Activated CD8-positive, alpha-beta memory T cell treated with anti-CD3 and anti-CD28 coated beads for 36 hours (primary cell): ENCODE measurements at regions not wholly inside any gene's neighbourhood (a gene's known extent, or its start where the extent isn't known, plus 50 kb on each side); places are given as distances from the start of the nearest gene placed in this dataset.

Experiments
- CTCF ChIA-PET: fragments of 350-600 bp; sonication (Branson Sonifier 250); formaldehyde crosslinking; loops from one replicate; lab custom pipeline; 2021; ENCODE audit warnings: antibody characterized with exemption; lab: Charles Lee
- POLR2A ChIA-PET: fragments of 350-600 bp; sonication (Branson Sonifier 250); formaldehyde crosslinking; loops from one replicate; lab custom pipeline; 2021; ENCODE audit warnings: antibody characterized with exemption; lab: Charles Lee

- CTCF ChIA-PET: no interaction called here
- POLR2A ChIA-PET: no interaction called here
These were observed 294.9 kb upstream of the MARCKS start for GRCh38 chr6:113562248-113562647.

- CTCF ChIA-PET: no interaction called here
- POLR2A ChIA-PET: no interaction called here
These were observed 292.6 kb upstream of the MARCKS start for GRCh38 chr6:113564371-113565171.

- ChIA-PET CTCF (no interaction called here), POLR2A (no interaction called here)
These were observed 291.8 kb upstream of the MARCKS start for GRCh38 chr6:113565306-113565705.

GRCh38 chr6:113570161-113570560 is 287.0 kb upstream of the MARCKS start:
- POLR2A ChIA-PET: no interaction called here
- CTCF ChIA-PET: no interaction called here

- POLR2A ChIA-PET: no interaction called here
- CTCF ChIA-PET: no interaction called here
These were observed 286.5 kb upstream of the MARCKS start for GRCh38 chr6:113570641-113571040.

- ChIA-PET POLR2A (no interaction called here), CTCF (no interaction called here)
These were observed 283.0 kb upstream of the MARCKS start for GRCh38 chr6:113574147-113574546.

GRCh38 chr6:113576310-113576709 is 280.8 kb upstream of the MARCKS start:
- ChIA-PET CTCF (no interaction called here), POLR2A (no interaction called here)

GRCh38 chr6:113578691-113579090 is 278.5 kb upstream of the MARCKS start:
- CTCF ChIA-PET: no interaction called here

GRCh38 chr6:113584767-113585166 is 272.4 kb upstream of the MARCKS start:
- CTCF ChIA-PET: no interaction called here
- POLR2A ChIA-PET: no interaction called here

More at GRCh38 chr6:113578691-113579090, 278.5 kb upstream of the MARCKS start:
- POLR2A ChIA-PET: no interaction called here

GRCh38 chr6:113585246-113585645 is 271.9 kb upstream of the MARCKS start:
- ChIA-PET CTCF (no interaction called here), POLR2A (no interaction called here)

GRCh38 chr6:113586413-113587077 is 270.6 kb upstream of the MARCKS start:
- CTCF ChIA-PET: no interaction called here
- POLR2A ChIA-PET: no interaction called here

- ChIA-PET POLR2A (no interaction called here), CTCF (no interaction called here)
These were observed 270.0 kb upstream of the MARCKS start for GRCh38 chr6:113587078-113587699.

- POLR2A ChIA-PET: no interaction called here
- CTCF ChIA-PET: no interaction called here
These were observed 268.5 kb upstream of the MARCKS start for GRCh38 chr6:113588646-113589045.

GRCh38 chr6:113591896-113592827 is 265.0 kb upstream of the MARCKS start:
- POLR2A ChIA-PET: no interaction called here
- CTCF ChIA-PET: no interaction called here

GRCh38 chr6:113594726-113595125 is 262.4 kb upstream of the MARCKS start:
- POLR2A ChIA-PET: no interaction called here
- CTCF ChIA-PET: no interaction called here

- ChIA-PET CTCF (no interaction called here), POLR2A (no interaction called here)
These were observed 261.2 kb upstream of the MARCKS start for GRCh38 chr6:113595911-113596376.

GRCh38 chr6:113596387-113597230 is 260.5 kb upstream of the MARCKS start:
- CTCF ChIA-PET: no interaction called here
- POLR2A ChIA-PET: no interaction called here

- CTCF ChIA-PET: no interaction called here
These were observed 259.9 kb upstream of the MARCKS start for GRCh38 chr6:113597231-113597583.

GRCh38 chr6:113598786-113599185 is 258.4 kb upstream of the MARCKS start:
- ChIA-PET CTCF (no interaction called here), POLR2A (no interaction called here)

More at GRCh38 chr6:113597231-113597583, 259.9 kb upstream of the MARCKS start:
- POLR2A ChIA-PET: no interaction called here
